ENCODE measurements at regions not wholly inside any gene's neighbourhood (a gene's known extent, or its start where the extent isn't known, plus 50 kb on each side); places are given as distances from the start of the nearest gene placed in this dataset.

GRCh38 chr5:2466966-2467365 is 284.5 kb downstream of the IRX2 start:
- TF ChIP-seq CTCF (IDR thresholded peaks at IDR 0.05; ENCODE audit: insufficient read depth, missing control alignments), result no peak
- FAIRE-seq, result no peak
- DNase-seq (ENCODE audit: insufficient read length, low spot score), result no peak

- TF ChIP-seq CTCF (IDR thresholded peaks at IDR 0.05; ENCODE audit: insufficient read depth, missing control alignments), result no peak
Measured at GRCh38 chr5:2465383-2465782, 286.1 kb downstream of the IRX2 start.

GRCh38 chr5:2464141-2464540 is 287.3 kb downstream of the IRX2 start:
- DNase-seq (ENCODE audit: insufficient read length, low spot score), result no peak
- FAIRE-seq, result no peak
- no peak for TF ChIP-seq CTCF (IDR thresholded peaks at IDR 0.05; ENCODE audit: insufficient read depth, missing control alignments)

More at GRCh38 chr5:2465383-2465782, 286.1 kb downstream of the IRX2 start:
- FAIRE-seq (no peak), DNase-seq (ENCODE audit: insufficient read length, low spot score) (no peak)

- FAIRE-seq (no peak), DNase-seq (ENCODE audit: insufficient read length, low spot score) (no peak)
- TF ChIP-seq CTCF (IDR thresholded peaks at IDR 0.05; ENCODE audit: insufficient read depth, missing control alignments), result no peak
Measured at GRCh38 chr5:2461701-2462691, 289.5 kb downstream of the IRX2 start.

GRCh38 chr5:2460098-2460497 is 291.4 kb downstream of the IRX2 start:
- TF ChIP-seq CTCF (IDR thresholded peaks at IDR 0.05; ENCODE audit: insufficient read depth, missing control alignments), result no peak
- DNase-seq (ENCODE audit: insufficient read length, low spot score) (no peak), FAIRE-seq (no peak)

- FAIRE-seq (no peak), DNase-seq (ENCODE audit: insufficient read length, low spot score) (no peak)
- no peak for TF ChIP-seq CTCF (IDR thresholded peaks at IDR 0.05; ENCODE audit: insufficient read depth, missing control alignments)
Measured at GRCh38 chr5:2459251-2459650, 292.2 kb downstream of the IRX2 start.

GRCh38 chr5:2455878-2456277 is 295.6 kb downstream of the IRX2 start:
- TF ChIP-seq CTCF (IDR thresholded peaks at IDR 0.05; ENCODE audit: insufficient read depth, missing control alignments), result no peak
- no peak for DNase-seq (ENCODE audit: insufficient read length, low spot score)
- no peak for FAIRE-seq

All from D721Med (cell line).